ENCODE measurements at regions not wholly inside any gene's neighbourhood (a gene's known extent, or its start where the extent isn't known, plus 50 kb on each side); places are given as distances from the start of the nearest gene placed in this dataset.
"Not testable (repeated sequence)": the region's sequence is repeated elsewhere in the genome, so short reads cannot be mapped to it uniquely, and the experiment has no call there.

DNA sequence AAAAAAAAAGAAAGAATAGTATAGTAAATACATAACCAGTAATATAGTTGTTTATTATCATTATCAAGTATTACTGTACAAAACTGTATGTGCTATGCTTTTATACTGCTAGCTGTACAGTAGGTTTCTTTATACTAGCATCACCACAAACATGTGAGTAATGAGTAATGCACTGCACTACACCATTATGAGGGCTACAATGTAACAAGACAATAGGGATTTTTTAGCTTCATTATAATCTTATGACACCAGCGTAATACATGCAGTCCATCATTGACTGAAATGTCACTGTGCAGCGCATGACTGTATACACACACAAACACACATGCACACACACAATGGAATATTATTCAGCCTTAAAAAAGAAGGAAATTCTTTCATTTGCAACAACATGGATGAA is 111.5 kb upstream of the ZBED5 start:
- H3K4me3 ChIP-seq (replicated peaks; ENCODE audit: low read depth, low read length) = no peak overlapping the region
- DNase-seq (ENCODE audit: low read depth) = no peak
- TF ChIP-seq CTCF (IDR thresholded peaks at IDR 0.05; ENCODE audit: low read length, missing control alignments) = no peak

GRCh38 chr11:10956884-10957283 is 99.0 kb upstream of the ZBED5 start:
- H3K4me3 ChIP-seq (replicated peaks; ENCODE audit: low read depth, low read length); DNase-seq (ENCODE audit: low read depth): not testable (repeated sequence)

DNA sequence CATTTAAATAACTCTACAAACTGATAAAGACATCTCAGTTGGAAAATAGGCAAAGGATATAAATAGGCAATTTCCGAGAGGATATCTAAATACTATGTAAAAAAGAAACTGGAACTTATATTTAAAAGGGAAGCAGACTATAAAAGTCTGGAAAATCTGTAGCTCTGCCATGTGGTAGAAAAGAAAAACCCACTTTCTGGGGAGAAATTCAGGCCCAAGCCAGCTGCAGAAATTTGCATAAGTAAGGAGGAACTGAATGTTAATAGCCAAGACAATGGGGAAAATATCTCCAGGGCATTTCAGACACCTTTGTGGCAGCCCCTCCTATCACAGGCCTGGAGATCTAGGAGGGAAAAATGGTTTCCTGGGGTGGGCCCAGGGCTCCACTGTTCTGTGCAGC is 97.8 kb upstream of the ZBED5 start:
- DNase-seq (ENCODE audit: low read depth) = no peak
- TF ChIP-seq CTCF (IDR thresholded peaks at IDR 0.05; ENCODE audit: low read length, missing control alignments) = no peak
- no peak overlapping the region for H3K4me3 ChIP-seq (replicated peaks; ENCODE audit: low read depth, low read length)

DNA sequence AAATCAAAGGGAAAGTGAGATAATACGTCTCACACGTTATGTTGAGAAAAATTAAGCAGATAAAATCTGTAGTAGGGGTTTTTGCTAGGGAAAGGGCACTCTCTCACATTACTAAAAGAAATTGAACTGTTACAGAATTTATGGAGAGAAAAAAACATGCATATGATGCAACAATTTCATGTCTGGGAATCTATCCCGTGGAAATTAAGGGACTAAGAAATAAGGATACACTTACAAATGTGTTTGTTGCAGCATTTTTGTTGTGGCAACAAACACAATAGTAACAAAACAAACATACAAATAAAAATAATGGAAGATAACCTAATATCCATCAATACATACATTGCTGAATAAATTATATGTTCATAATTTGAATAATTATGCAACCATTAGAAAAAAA is 96.3 kb upstream of the ZBED5 start:
- TF ChIP-seq CTCF (IDR thresholded peaks at IDR 0.05; ENCODE audit: low read length, missing control alignments) = no peak
- no peak overlapping the region for H3K4me3 ChIP-seq (replicated peaks; ENCODE audit: low read depth, low read length)
- no peak for DNase-seq (ENCODE audit: low read depth)

DNA sequence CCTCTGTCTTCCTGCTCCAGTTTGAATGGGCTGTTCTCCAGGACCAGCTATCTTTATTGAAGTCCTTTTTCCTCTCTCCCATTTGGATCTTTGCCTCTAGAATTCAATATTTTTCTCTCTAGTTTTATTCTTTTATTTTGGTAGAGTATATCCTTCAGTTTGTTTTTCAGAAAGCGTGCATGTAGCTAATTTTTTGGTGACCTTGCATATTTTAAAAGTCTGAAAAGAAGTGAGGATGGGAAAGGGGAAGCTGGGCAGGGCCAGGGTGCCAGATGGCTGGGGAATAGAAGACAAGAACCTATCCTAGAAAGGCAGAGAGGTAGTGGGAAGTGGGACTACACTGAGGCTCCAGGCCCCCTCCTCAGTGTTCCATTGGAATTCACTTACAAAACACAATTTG is 95.0 kb upstream of the ZBED5 start:
- H3K4me3 ChIP-seq (replicated peaks; ENCODE audit: low read depth, low read length) = no peak overlapping the region
- TF ChIP-seq CTCF (IDR thresholded peaks at IDR 0.05; ENCODE audit: low read length, missing control alignments) = no peak
- no peak for DNase-seq (ENCODE audit: low read depth)

DNA sequence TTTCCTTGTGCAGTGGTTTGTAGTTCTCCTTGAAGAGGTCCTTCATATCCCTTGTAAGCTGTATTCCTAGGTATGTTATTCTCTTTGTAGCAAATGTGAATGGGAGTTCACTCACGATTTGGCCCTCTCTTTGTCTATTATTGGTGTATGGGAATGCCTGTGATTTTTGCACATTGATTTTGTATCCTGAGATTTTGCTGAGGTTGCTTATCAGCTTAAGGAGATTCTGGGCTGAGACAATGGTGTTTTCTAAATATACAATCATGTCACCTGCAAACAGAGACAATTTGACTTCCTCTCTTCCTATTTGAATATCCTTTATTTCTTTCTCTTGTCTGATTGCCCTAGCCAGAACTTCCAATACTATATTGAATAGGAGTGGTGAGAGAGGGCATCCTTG is 90.1 kb upstream of the ZBED5 start:
- not testable (repeated sequence) for DNase-seq (ENCODE audit: low read depth); H3K4me3 ChIP-seq (replicated peaks; ENCODE audit: low read depth, low read length)

DNA sequence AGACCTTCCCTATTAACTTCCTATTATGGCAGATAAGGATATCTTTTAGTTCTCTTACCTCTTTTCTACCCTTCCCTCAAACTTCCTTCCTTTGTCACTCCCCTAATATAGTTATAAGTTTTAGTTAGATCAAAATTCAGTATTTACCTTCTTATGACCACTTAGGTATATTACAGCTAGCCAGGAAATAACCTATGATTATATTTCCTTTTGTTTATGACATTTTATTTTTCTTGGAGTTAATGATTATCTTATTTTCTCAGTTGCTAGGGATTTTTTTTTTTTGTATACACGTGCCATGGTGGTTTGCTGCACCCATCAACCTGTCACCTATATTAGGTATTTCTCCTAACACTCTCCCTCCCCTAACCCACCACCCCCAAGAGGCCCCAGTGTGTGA is 88.2 kb upstream of the ZBED5 start:
- TF ChIP-seq CTCF (IDR thresholded peaks at IDR 0.05; ENCODE audit: low read length, missing control alignments) = no peak
- no peak for DNase-seq (ENCODE audit: low read depth)
- no peak overlapping the region for H3K4me3 ChIP-seq (replicated peaks; ENCODE audit: low read depth, low read length)

DNA sequence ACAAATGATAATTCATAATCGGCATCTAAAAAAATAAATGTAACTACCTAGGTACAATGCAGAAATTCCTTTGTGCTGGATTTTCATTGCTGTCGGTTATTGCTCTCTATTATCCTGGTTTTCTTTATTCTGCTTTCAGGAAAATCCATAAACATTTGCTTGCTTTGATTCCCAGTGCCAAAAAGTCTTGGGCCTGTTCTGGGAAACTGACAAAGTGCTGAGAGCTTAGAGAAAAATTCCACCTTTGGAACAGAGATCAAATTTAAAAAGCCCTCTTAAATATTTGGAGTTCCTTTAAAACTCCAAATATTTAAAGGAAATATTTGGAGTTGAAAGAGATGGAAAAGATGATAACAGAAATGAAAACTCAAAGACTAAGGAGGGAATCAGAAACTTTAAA is 87.3 kb upstream of the ZBED5 start:
- no peak overlapping the region for H3K4me3 ChIP-seq (replicated peaks; ENCODE audit: low read depth, low read length)
- no peak for TF ChIP-seq CTCF (IDR thresholded peaks at IDR 0.05; ENCODE audit: low read length, missing control alignments)
- DNase-seq (ENCODE audit: low read depth) = no peak

All from fibroblast of pulmonary artery (primary cell).